ENCODE measurements at regions not wholly inside any gene's neighbourhood (a gene's known extent, or its start where the extent isn't known, plus 50 kb on each side); places are given as distances from the start of the nearest gene placed in this dataset.

- FAIRE-seq = no peak
- no peak for DNase-seq (ENCODE audit: insufficient read length, low spot score)
Observed at GRCh38 chr2:175478096-175478768, 296.7 kb upstream of the ATP5MC3 start.

- no peak for FAIRE-seq
- no peak for DNase-seq (ENCODE audit: insufficient read length, low spot score)
Observed at GRCh38 chr2:175476948-175477347, 295.4 kb upstream of the ATP5MC3 start.

GRCh38 chr2:175476374-175476773 lies 294.9 kb upstream of the ATP5MC3 start:
- FAIRE-seq (no peak), DNase-seq (ENCODE audit: insufficient read length, low spot score) (no peak)

- FAIRE-seq (no peak), DNase-seq (ENCODE audit: insufficient read length, low spot score) (no peak)
Observed at GRCh38 chr2:175475130-175475529, 293.6 kb upstream of the ATP5MC3 start.

DNA sequence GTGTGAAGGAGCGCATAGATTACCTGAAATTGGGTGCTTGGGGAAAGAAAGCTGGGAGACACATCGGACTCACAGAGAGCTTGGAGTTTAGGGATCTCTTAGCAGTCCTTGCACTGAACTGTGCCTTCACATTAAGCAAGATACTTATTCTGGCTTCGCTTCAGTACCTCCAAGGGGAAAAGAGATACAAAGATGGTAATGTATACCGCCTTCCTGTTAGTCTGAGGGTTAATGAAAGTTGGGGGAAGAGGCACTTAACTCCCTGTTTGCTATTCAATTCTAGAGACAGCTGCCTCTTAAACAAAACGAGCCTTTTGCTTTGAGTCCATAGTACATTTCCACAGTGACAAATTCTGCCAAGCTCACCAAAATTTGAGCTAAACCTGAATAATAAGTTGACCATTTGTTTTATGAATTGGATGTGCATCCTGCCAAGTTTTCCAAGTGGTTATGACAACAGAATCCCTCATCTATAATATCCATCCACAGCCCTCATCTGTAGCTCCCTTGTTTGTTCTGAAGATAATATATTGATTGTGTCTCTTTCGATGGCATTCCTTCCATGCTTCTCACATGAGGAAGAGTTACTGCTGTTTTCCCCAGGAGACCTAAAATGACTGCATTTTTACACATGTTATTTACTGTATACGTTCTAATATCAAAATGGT lies 287.1 kb upstream of the ATP5MC3 start:
- DNase-seq (ENCODE audit: insufficient read length, low spot score) (no peak), FAIRE-seq (no peak)

DNA sequence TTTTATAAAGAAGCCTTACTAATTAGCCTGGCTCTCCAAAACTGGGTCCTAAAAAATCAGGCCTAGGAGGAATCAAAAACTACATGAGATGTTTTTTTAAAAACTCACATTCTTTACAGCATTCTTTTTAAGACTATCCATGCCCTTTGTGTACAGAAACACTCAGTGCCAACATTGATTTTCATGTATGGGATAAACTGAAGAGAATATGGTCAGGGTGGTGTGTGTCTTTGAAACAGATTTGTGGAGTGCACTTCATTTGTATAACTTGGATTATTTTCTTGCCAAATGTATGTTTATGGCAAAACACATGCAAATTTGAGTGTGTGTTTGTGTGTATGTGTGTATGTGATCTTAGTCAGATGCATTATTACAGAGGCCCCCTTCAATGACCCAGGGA lies 283.6 kb upstream of the ATP5MC3 start:
- DNase-seq (ENCODE audit: insufficient read length, low spot score) (no peak), FAIRE-seq (no peak)

- FAIRE-seq = no peak
- DNase-seq (ENCODE audit: insufficient read length, low spot score) = no peak
Observed at GRCh38 chr2:175464311-175464670, 282.8 kb upstream of the ATP5MC3 start.

GRCh38 chr2:175463589-175464310 lies 282.2 kb upstream of the ATP5MC3 start:
- no peak for DNase-seq (ENCODE audit: insufficient read length, low spot score)
- no peak for FAIRE-seq

GRCh38 chr2:175463169-175463568 lies 281.7 kb upstream of the ATP5MC3 start:
- no peak for DNase-seq (ENCODE audit: insufficient read length, low spot score)

DNA sequence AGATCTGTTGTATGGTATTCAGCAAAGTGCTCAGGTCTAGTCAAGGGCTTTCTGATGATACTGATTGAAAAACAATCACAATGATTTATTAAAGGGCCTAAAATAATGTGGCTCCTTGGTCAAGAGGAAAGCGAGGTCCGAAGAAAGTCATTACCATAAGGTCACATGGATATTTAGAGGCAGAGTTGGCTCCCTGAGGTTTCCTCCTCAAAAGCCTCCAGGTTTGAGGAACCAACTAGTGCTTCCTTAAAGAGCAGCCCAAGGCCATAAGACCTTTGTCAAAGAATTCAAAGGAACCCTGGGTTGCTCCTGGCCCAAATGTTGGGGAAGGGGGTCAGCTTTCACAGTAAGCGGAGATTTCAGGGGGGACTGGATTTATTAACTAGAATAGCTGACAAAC lies 280.7 kb upstream of the ATP5MC3 start:
- DNase-seq (ENCODE audit: insufficient read length, low spot score) (no peak), FAIRE-seq (no peak)

More at GRCh38 chr2:175463169-175463568, 281.7 kb upstream of the ATP5MC3 start:
- no peak for FAIRE-seq

GRCh38 chr2:175461839-175462238 lies 280.3 kb upstream of the ATP5MC3 start:
- FAIRE-seq (no peak), DNase-seq (ENCODE audit: insufficient read length, low spot score) (no peak)

- no peak for FAIRE-seq
- no peak for DNase-seq (ENCODE audit: insufficient read length, low spot score)
Observed at GRCh38 chr2:175457895-175458448, 276.5 kb upstream of the ATP5MC3 start.

DNA sequence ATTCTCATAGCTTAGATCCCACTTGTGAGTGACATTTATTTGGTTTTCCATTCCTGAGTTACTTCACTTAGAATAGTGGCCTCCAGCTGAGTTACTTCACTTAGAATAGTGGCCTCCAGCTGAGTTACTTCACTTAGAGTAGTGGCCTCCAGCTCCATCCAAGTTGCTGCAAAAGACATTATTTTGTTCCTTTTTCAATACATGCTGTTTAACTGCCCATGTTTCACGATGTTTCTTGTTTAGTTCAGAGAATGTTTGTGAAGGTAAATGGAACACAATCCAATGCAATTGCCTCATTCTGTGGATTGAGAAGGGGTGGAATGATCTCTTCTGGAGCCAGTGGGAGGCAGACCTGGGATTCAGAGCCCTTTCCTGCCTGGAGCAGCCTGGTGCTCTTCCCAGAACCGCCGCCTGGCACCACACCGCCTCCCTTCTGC lies 273.5 kb upstream of the ATP5MC3 start:
- FAIRE-seq = no peak
- DNase-seq (ENCODE audit: insufficient read length, low spot score) = no peak

GRCh38 chr2:175450029-175450760 lies 268.7 kb upstream of the ATP5MC3 start:
- FAIRE-seq = no peak

GRCh38 chr2:175449616-175450015 lies 268.1 kb upstream of the ATP5MC3 start:
- DNase-seq (ENCODE audit: insufficient read length, low spot score) = no peak
- no peak for FAIRE-seq

More at GRCh38 chr2:175450029-175450760, 268.7 kb upstream of the ATP5MC3 start:
- DNase-seq (ENCODE audit: insufficient read length, low spot score) = no peak

DNA sequence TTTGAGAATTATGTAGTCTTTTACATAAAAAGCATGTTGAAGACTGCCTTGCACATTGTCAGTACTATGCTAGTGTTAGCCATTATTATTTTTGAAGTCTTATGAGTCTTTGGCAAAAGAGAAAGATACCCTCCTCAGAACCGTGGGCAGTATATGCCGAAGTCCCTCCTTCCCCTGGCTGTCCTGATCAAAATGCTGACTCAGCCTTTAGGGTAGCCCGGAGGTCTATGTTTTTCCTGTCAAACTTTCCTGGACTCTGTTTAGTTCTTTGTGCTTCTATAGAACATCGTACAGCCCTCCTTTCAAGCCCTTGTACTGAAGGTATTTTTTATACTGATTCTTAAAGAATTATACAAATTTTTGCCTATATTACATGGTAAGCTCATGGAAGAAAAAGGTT lies 264.7 kb upstream of the ATP5MC3 start:
- FAIRE-seq = no peak
- no peak for DNase-seq (ENCODE audit: insufficient read length, low spot score)

DNA sequence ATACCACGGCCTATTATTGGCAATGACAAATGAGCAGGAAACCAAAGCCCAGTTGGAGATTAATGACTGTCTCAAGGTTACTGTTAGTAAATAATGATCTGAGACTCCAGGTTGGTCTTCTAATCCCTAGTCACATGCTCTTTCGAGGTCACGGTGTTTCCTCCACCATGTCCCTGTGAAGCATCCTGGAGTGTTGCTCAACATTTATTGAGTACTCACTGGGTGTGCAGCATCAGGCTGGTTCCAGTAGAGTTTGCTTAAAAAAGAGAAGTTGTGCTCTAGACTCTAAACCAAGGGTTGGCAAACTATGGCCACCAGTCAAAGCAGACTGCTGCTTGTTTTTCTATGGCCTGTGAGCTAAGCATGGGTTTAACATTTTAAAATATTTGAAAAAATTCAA lies 263.8 kb upstream of the ATP5MC3 start:
- DNase-seq (ENCODE audit: insufficient read length, low spot score) = no peak
- no peak for FAIRE-seq

- no peak for DNase-seq (ENCODE audit: insufficient read length, low spot score)
- FAIRE-seq = no peak
Observed at GRCh38 chr2:175442441-175442840, 260.9 kb upstream of the ATP5MC3 start.

DNA sequence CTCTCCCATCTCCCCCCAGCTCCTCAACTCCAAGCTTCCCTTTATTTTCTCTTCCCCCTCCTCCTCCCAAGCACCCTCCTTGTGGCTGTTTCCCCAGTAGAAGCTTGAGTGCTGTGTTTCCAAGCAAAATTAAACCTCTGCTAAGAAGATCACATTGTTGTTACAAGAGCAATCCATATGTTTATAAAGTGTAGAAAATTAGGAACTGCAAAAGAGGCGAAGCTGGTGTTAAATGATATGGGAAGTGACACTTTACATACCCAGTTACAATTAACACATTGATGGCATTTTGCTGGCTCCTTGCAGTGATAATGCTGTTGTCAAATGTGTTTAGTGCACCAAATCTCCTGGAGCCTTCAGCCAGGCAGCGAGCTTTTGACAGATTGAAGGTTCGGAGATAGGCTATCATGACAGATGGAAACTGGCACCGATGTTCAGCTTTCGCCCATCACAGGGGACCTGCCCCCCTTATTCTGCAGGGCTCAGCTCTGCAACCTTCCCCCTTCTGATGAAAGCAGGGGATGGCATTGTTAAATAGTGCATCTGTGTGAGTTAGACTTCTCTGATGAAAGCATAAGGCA lies 259.8 kb upstream of the ATP5MC3 start:
- FAIRE-seq (no peak), DNase-seq (ENCODE audit: insufficient read length, low spot score) (no peak)

- FAIRE-seq = no peak
- DNase-seq (ENCODE audit: insufficient read length, low spot score) = no peak
Observed at GRCh38 chr2:175439416-175439815, 257.9 kb upstream of the ATP5MC3 start.
